Keratinocyte (primary cell): ENCODE measurements at regions not wholly inside any gene's neighbourhood (a gene's known extent, or its start where the extent isn't known, plus 50 kb on each side); places are given as distances from the start of the nearest gene placed in this dataset.

Source experiments
- DNase-seq: peaks from one replicate; pipeline ENCODE4 v3.0.0-alpha.2; 2011; ENCODE audit warnings: low read depth, missing footprints, low spot score
- FAIRE-seq: peaks from 2 replicates; lab custom pipeline; 2011; peaks lifted over from hg19 to GRCh38; lab: Jason Lieb, UNC
- H2AFZ ChIP-seq: 2 replicates; pipeline ENCODE4 v1.6.0; 2012; ENCODE audit warnings: low read length, control low read depth, inconsistent platforms; ENCODE audit not compliant: control insufficient read depth
- H3K27ac ChIP-seq: 2 replicates; pipeline ENCODE4 v1.5.1; 2011; ENCODE audit warnings: low read length; ENCODE audit not compliant: control insufficient read depth, insufficient read depth
- H3K27me3 ChIP-seq: 3 replicates; pipeline ENCODE4 v1.6.0; 2011; ENCODE audit warnings: low read length; ENCODE audit not compliant: control insufficient read depth, insufficient read depth; ENCODE audit errors: extremely low read depth
- H3K36me3 ChIP-seq, 2 experiments: 2 replicates in 1 of 2; 3 replicates in 1 of 2; pipeline ENCODE4 v1.5.1; 2011; ENCODE audit warnings: low read length in 2 of 2, mild to moderate bottlenecking in 1 of 2; ENCODE audit not compliant: control insufficient read depth in 2 of 2, insufficient read depth in 2 of 2; ENCODE audit errors: extremely low read depth in 1 of 2
- H3K4me1 ChIP-seq: 3 replicates; pipeline ENCODE4 v1.5.1; 2011; ENCODE audit warnings: low read length; ENCODE audit not compliant: control insufficient read depth, insufficient read depth; ENCODE audit errors: extremely low read depth
- H3K4me2 ChIP-seq: 3 replicates; pipeline ENCODE4 v1.6.0; 2011; ENCODE audit warnings: low read depth, low read length; ENCODE audit not compliant: control insufficient read depth, insufficient read depth; ENCODE audit errors: extremely low read depth
- H3K4me3 ChIP-seq, 3 experiments: fragments of 200-600 bp in 1 of 3; sonication (generic) in 1 of 3; 2 replicates in 2 of 3; 3 replicates in 1 of 3; pipeline ENCODE4 v1.5.1; 2011 to 2016; ENCODE audit warnings: low read length in 3 of 3, mild to moderate bottlenecking in 3 of 3, control low read depth in 2 of 3, inconsistent platforms in 1 of 3, low read depth in 1 of 3, mixed read lengths in 1 of 3, mixed run types in 1 of 3, moderate library complexity in 1 of 3; ENCODE audit not compliant: control insufficient read depth in 2 of 3, insufficient read depth in 2 of 3; ENCODE audit errors: extremely low read depth in 1 of 3
- H3K79me2 ChIP-seq: 2 replicates; pipeline ENCODE4 v1.6.0; 2012; ENCODE audit warnings: low read length; ENCODE audit not compliant: control insufficient read depth, insufficient read depth
- H3K9ac ChIP-seq: 3 replicates; pipeline ENCODE4 v1.6.0; 2011; ENCODE audit warnings: low read length; ENCODE audit not compliant: control insufficient read depth, insufficient read depth; ENCODE audit errors: extremely low read depth
- H3K9me1 ChIP-seq: 3 replicates; pipeline ENCODE4 v1.6.0; 2011; ENCODE audit warnings: low read length; ENCODE audit not compliant: control insufficient read depth, insufficient read depth; ENCODE audit errors: extremely low read depth
- H3K9me3 ChIP-seq: 2 replicates; pipeline ENCODE4 v1.5.1; 2012; ENCODE audit warnings: low read depth, low read length; ENCODE audit not compliant: control insufficient read depth
- H4K20me1 ChIP-seq: 3 replicates; pipeline ENCODE4 v1.6.0; 2011; ENCODE audit warnings: low read length; ENCODE audit not compliant: control insufficient read depth, insufficient read depth; ENCODE audit errors: extremely low read depth
- CTCF ChIP-seq, 3 experiments: IDR thresholded peaks in 1 of 3; conservative IDR thresholded peaks in 1 of 3; optimal IDR thresholded peaks in 1 of 3; 2 replicates in 2 of 3; 3 replicates in 1 of 3; pipeline versions ENCODE3 to v1.5.1; 2011; ENCODE audit warnings: low read length in 3 of 3, mild to moderate bottlenecking in 3 of 3, moderate library complexity in 2 of 3, control low read depth in 1 of 3, inconsistent platforms in 1 of 3; ENCODE audit not compliant: insufficient read depth in 2 of 3; ENCODE audit errors: extremely low read depth in 1 of 3
- EZH2 ChIP-seq: IDR thresholded peaks from one replicate; pipeline ENCODE4 v1.6.1; 2012; ENCODE audit warnings: inconsistent platforms, mild to moderate bottlenecking, low read length, moderate library complexity
- dilution Hi-C: fragments of 300-500 bp; cut with MboI; formaldehyde crosslinking; loops from one replicate; pipeline ENCODE4 v1.7.0; 2020; ENCODE audit warnings: low sequenced_read_pairs; ENCODE audit not compliant: extremely low pct_ligation_motif_present

DNA sequence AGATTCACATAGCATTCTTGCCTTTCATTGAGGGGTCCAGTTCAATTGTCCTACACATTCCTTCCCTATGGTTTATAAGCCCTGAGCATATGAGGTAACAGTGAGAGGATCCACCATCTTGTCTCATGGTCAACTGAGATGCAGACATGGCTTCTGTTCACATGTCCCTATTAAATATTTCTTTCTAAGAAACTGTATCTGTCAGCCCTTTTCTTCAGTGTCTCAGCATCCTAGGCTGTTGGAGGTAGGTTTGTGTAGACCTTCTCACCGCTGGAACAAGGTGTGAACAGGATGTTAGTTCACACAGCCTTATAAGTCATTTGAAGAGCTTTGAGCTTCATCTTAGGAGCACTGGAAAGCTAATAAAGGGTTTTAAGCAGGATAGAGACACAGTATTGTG is 110.3 kb upstream of the EDNRB start:
- DNase-seq, result no peak
- H3K79me2 ChIP-seq, result no peaks in the 10 kb centered on the region
- no peak overlapping the region for H2AFZ ChIP-seq
- dilution Hi-C loops, result no loop called here
- H3K36me3 ChIP-seq, result no peaks in the 10 kb centered on the region
- H3K4me3 ChIP-seq, result no peak overlapping the region
- H3K27me3 ChIP-seq, result no peaks in the 10 kb centered on the region
- no peak for FAIRE-seq
- no peak overlapping the region for H3K9ac ChIP-seq
- no peaks in the 10 kb centered on the region for H3K9me1 ChIP-seq
- no peaks in the 10 kb centered on the region for H3K4me1 ChIP-seq
- no peak overlapping the region for H3K4me2 ChIP-seq
- no peak overlapping the region for H3K27ac ChIP-seq
- no peaks in the 10 kb centered on the region for H4K20me1 ChIP-seq
- TF ChIP-seq EZH2 (no peak), CTCF (optimal IDR thresholded peaks at IDR 0.05 in 1 of 3, IDR thresholded peaks at IDR 0.05 in 1 of 3, conservative IDR thresholded peaks at IDR 0.05 in 1 of 3; ENCODE audit: extremely low read depth in 1 of 3, insufficient read depth in 2 of 3, low read length in 3 of 3) (no peak)
- H3K9me3 ChIP-seq, result no peaks in the 10 kb centered on the region

DNA sequence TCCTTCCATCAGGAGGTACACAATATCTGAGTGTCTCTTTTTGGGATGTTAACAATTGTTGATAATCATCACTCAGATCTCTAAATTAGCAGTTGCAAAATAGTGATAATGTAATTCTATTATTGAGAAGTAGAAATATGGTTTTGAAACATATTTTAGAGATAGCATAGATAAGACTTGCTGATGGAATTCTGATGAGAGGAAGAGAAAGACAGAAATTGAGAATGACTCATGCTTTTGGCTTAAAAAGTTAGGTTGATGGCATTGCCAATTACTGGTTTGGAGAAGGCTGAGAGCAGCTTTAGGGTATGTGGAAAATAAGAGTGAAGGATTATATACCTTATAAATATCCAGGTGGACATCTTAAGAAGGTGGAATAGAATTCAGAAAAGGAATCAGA is 106.4 kb upstream of the EDNRB start:
- H3K27me3 ChIP-seq, result no peaks in the 10 kb centered on the region
- no peak for TF ChIP-seq CTCF (optimal IDR thresholded peaks at IDR 0.05 in 1 of 3, IDR thresholded peaks at IDR 0.05 in 1 of 3, conservative IDR thresholded peaks at IDR 0.05 in 1 of 3; ENCODE audit: extremely low read depth in 1 of 3, insufficient read depth in 2 of 3, low read length in 3 of 3)
- no peak for TF ChIP-seq EZH2
- no peaks in the 10 kb centered on the region for H3K9me1 ChIP-seq
- no peaks in the 10 kb centered on the region for H4K20me1 ChIP-seq
- no peaks in the 10 kb centered on the region for H3K9me3 ChIP-seq
- H2AFZ ChIP-seq, result no peak overlapping the region
- H3K4me3 ChIP-seq, result no peak overlapping the region
- H3K79me2 ChIP-seq, result no peaks in the 10 kb centered on the region
- FAIRE-seq (no peak), DNase-seq (no peak)
- H3K4me1 ChIP-seq, result peaks cover 9% of the 10 kb centered on the region
- no peak overlapping the region for H3K27ac ChIP-seq
- no peaks in the 10 kb centered on the region for H3K36me3 ChIP-seq
- dilution Hi-C loops, result no loop called here
- H3K9ac ChIP-seq, result no peak overlapping the region
- no peak overlapping the region for H3K4me2 ChIP-seq
